Skin of body (tissue), 1 donor: ENCODE measurements at regions not wholly inside any gene's neighbourhood (a gene's known extent, or its start where the extent isn't known, plus 50 kb on each side); places are given as distances from the start of the nearest gene placed in this dataset.
"Not testable (repeated sequence)": the region's sequence is repeated elsewhere in the genome, so short reads cannot be mapped to it uniquely, and the experiment has no call there.

ENCODE experiments used
- DNase-seq: peaks from one replicate; lab custom pipeline; 2025; lab: John Stamatoyannopoulos, UW

GRCh38 chr12:18849080-18849479 lies 111.2 kb downstream of the CAPZA3 start:
- no peak for DNase-seq

- no peak for DNase-seq
Observed at GRCh38 chr12:18849761-18850160, 111.8 kb downstream of the CAPZA3 start.

GRCh38 chr12:18850752-18851151 lies 112.8 kb downstream of the CAPZA3 start:
- no peak for DNase-seq

- no peak for DNase-seq
Observed at GRCh38 chr12:18851271-18851670, 113.4 kb downstream of the CAPZA3 start.

GRCh38 chr12:18853570-18854366 lies 115.8 kb downstream of the CAPZA3 start:
- no peak for DNase-seq

- no peak for DNase-seq
Observed at GRCh38 chr12:18857656-18858055, 119.7 kb downstream of the CAPZA3 start.

- no peak for DNase-seq
Observed at GRCh38 chr12:18859400-18859799, 121.5 kb downstream of the CAPZA3 start.

GRCh38 chr12:18861287-18861858 lies 123.5 kb downstream of the CAPZA3 start:
- no peak for DNase-seq

GRCh38 chr12:18863769-18864500 lies 126.0 kb downstream of the CAPZA3 start:
- DNase-seq, result no peak

GRCh38 chr12:18864900-18865561 lies 127.1 kb downstream of the CAPZA3 start:
- DNase-seq, result no peak

GRCh38 chr12:18868717-18869116 lies 130.8 kb downstream of the CAPZA3 start:
- DNase-seq, result no peak

- no peak for DNase-seq
Observed at GRCh38 chr12:18872770-18873169, 134.9 kb downstream of the CAPZA3 start.

GRCh38 chr12:18878676-18879180 lies 140.8 kb downstream of the CAPZA3 start:
- DNase-seq, result no peak

- no peak for DNase-seq
Observed at GRCh38 chr12:18882690-18883089, 144.8 kb downstream of the CAPZA3 start.

GRCh38 chr12:18886962-18887361 lies 149.0 kb downstream of the CAPZA3 start:
- no peak for DNase-seq

GRCh38 chr12:18887368-18887767 lies 149.4 kb downstream of the CAPZA3 start:
- DNase-seq, result no peak

GRCh38 chr12:18888047-18888446 lies 150.1 kb downstream of the CAPZA3 start:
- no peak for DNase-seq

- not testable (repeated sequence) for DNase-seq
Observed at GRCh38 chr12:18890621-18891020, 152.7 kb downstream of the CAPZA3 start.

- no peak for DNase-seq
Observed at GRCh38 chr12:18895540-18895939, 157.6 kb downstream of the CAPZA3 start.

GRCh38 chr12:18895946-18896345 lies 158.0 kb downstream of the CAPZA3 start:
- DNase-seq, result no peak

GRCh38 chr12:18897823-18898222 lies 159.9 kb downstream of the CAPZA3 start:
- DNase-seq, result no peak

GRCh38 chr12:18898470-18898869 lies 160.6 kb downstream of the CAPZA3 start:
- no peak for DNase-seq
